Activated naive CD4-positive, alpha-beta T cell treated with anti-CD3 and anti-CD28 coated beads, Interleukin-2, amount 50 U/mL, for 72 hours (primary cell): ENCODE measurements at regions not wholly inside any gene's neighbourhood (a gene's known extent, or its start where the extent isn't known, plus 50 kb on each side); places are given as distances from the start of the nearest gene placed in this dataset.

ENCODE experiments used
- ATAC-seq, 2 donors: fragments of 150-1000 bp; cut with Tn5 transposase; 2 replicates each; pipeline ENCODE4 v1.10.0; 2021; ENCODE audit warnings: mild to moderate bottlenecking in 2 of 2, moderate library complexity in 2 of 2
- DNase-seq, 2 donors: peaks; one replicate each; pipeline ENCODE4 v3.0.0; 2021 to 2022; ENCODE audit warnings: low spot score in 2 of 2
- H3K27ac Mint-ChIP-seq, 2 donors: one replicate each; pipeline ENCODE4 v1.8.0; 2022; ENCODE audit warnings: mild to moderate bottlenecking in 2 of 2, mixed read lengths in 2 of 2
- H3K36me3 Mint-ChIP-seq, 2 donors: one replicate each; pipeline ENCODE4 v1.8.0; 2022; ENCODE audit warnings: mixed read lengths in 2 of 2
- H3K9me3 Mint-ChIP-seq, 2 donors: one replicate each; pipeline ENCODE4 v1.8.0; 2022; ENCODE audit warnings: mixed read lengths in 2 of 2

- peaks cover 0 to 4% of the 10 kb centered on the region in 2 donors for H3K9me3 Mint-ChIP-seq
- ATAC-seq (no peak), DNase-seq (no peak)
- H3K27ac Mint-ChIP-seq = no peak overlapping the region
- peaks cover 0 to 7% of the 10 kb centered on the region in 2 donors for H3K36me3 Mint-ChIP-seq
Observed at GRCh38 chr2:51855683-51856082, 823.8 kb upstream of the NRXN1 start.

- Mint-ChIP-seq H3K36me3 (no peaks in the 10 kb centered on the region), H3K9me3 (peaks cover 13 to 39% of the 10 kb centered on the region in 2 donors), H3K27ac (no peak overlapping the region)
- DNase-seq (no peak), ATAC-seq (no peak)
Observed at GRCh38 chr2:51846796-51847195, 814.9 kb upstream of the NRXN1 start.

- no peak for ATAC-seq
- Mint-ChIP-seq H3K36me3 (no peaks in the 10 kb centered on the region), H3K9me3 (peaks cover 16 to 44% of the 10 kb centered on the region in 2 donors), H3K27ac (no peak overlapping the region)
- DNase-seq = no peak
Observed at GRCh38 chr2:51846018-51846417, 814.1 kb upstream of the NRXN1 start.

- Mint-ChIP-seq H3K27ac (no peak overlapping the region), H3K9me3 (peaks cover 22 to 43% of the 10 kb centered on the region in 2 donors), H3K36me3 (no peaks in the 10 kb centered on the region)
- DNase-seq (no peak), ATAC-seq (no peak)
Observed at GRCh38 chr2:51844596-51844995, 812.7 kb upstream of the NRXN1 start.

- no peak for DNase-seq
- H3K36me3 Mint-ChIP-seq = no peaks in the 10 kb centered on the region
- no peak for ATAC-seq
- H3K9me3 Mint-ChIP-seq = peaks cover 8% of the 10 kb centered on the region in 2 donors
- no peak overlapping the region for H3K27ac Mint-ChIP-seq
Observed at GRCh38 chr2:51829477-51829876, 797.5 kb upstream of the NRXN1 start.

GRCh38 chr2:51825823-51826222 is 793.9 kb upstream of the NRXN1 start:
- Mint-ChIP-seq H3K36me3 (no peaks in the 10 kb centered on the region), H3K27ac (no peak overlapping the region), H3K9me3 (peaks cover 8 to 13% of the 10 kb centered on the region in 2 donors)
- ATAC-seq = no peak
- no peak for DNase-seq

GRCh38 chr2:51813247-51813646 is 781.3 kb upstream of the NRXN1 start:
- Mint-ChIP-seq H3K9me3 (peaks cover 11 to 12% of the 10 kb centered on the region in 2 donors), H3K27ac (no peak overlapping the region), H3K36me3 (no peaks in the 10 kb centered on the region)
- DNase-seq (no peak), ATAC-seq (no peak)

GRCh38 chr2:51812138-51812866 is 780.4 kb upstream of the NRXN1 start:
- ATAC-seq (no peak), DNase-seq (no peak)
- H3K36me3 Mint-ChIP-seq = no peaks in the 10 kb centered on the region
- no peak overlapping the region for H3K27ac Mint-ChIP-seq
- peaks cover 11 to 17% of the 10 kb centered on the region in 2 donors for H3K9me3 Mint-ChIP-seq

- H3K27ac Mint-ChIP-seq = no peak overlapping the region
- peaks cover 19 to 23% of the 10 kb centered on the region in 2 donors for H3K9me3 Mint-ChIP-seq
- DNase-seq (no peak), ATAC-seq (no peak)
- no peaks in the 10 kb centered on the region for H3K36me3 Mint-ChIP-seq
Observed at GRCh38 chr2:51810197-51810596, 778.3 kb upstream of the NRXN1 start.

- no peak for ATAC-seq
- Mint-ChIP-seq H3K9me3 (peaks cover 19 to 28% of the 10 kb centered on the region in 2 donors), H3K36me3 (no peaks in the 10 kb centered on the region), H3K27ac (no peak overlapping the region)
- no peak for DNase-seq
Observed at GRCh38 chr2:51807229-51807628, 775.3 kb upstream of the NRXN1 start.

GRCh38 chr2:51795248-51795888 is 763.4 kb upstream of the NRXN1 start:
- Mint-ChIP-seq H3K27ac (no peak overlapping the region), H3K9me3 (peaks cover 21 to 22% of the 10 kb centered on the region in 2 donors), H3K36me3 (peaks cover 0 to 14% of the 10 kb centered on the region in 2 donors)
- ATAC-seq (no peak), DNase-seq (no peak)

GRCh38 chr2:51791496-51791895 is 759.6 kb upstream of the NRXN1 start:
- no peak for ATAC-seq
- H3K9me3 Mint-ChIP-seq = peaks cover 4 to 18% of the 10 kb centered on the region in 2 donors
- no peak overlapping the region for H3K27ac Mint-ChIP-seq

GRCh38 chr2:51790854-51791253 is 758.9 kb upstream of the NRXN1 start:
- H3K27ac Mint-ChIP-seq = no peak overlapping the region
- DNase-seq (no peak), ATAC-seq (no peak)
- peaks cover 4 to 18% of the 10 kb centered on the region in 2 donors for H3K9me3 Mint-ChIP-seq
- peaks cover 0 to 10% of the 10 kb centered on the region in 2 donors for H3K36me3 Mint-ChIP-seq

More at GRCh38 chr2:51791496-51791895, 759.6 kb upstream of the NRXN1 start:
- no peak for DNase-seq
- peaks cover 0 to 10% of the 10 kb centered on the region in 2 donors for H3K36me3 Mint-ChIP-seq

- Mint-ChIP-seq H3K9me3 (peaks cover 4 to 18% of the 10 kb centered on the region in 2 donors), H3K36me3 (peaks cover 0 to 4% of the 10 kb centered on the region in 2 donors), H3K27ac (no peak overlapping the region)
- DNase-seq (no peak), ATAC-seq (no peak)
Observed at GRCh38 chr2:51789918-51790317, 758.0 kb upstream of the NRXN1 start.

- Mint-ChIP-seq H3K9me3 (peaks cover 10 to 13% of the 10 kb centered on the region in 2 donors), H3K27ac (no peak overlapping the region), H3K36me3 (peaks cover 0 to 5% of the 10 kb centered on the region in 2 donors)
- DNase-seq (no peak), ATAC-seq (no peak)
Observed at GRCh38 chr2:51782921-51783765, 751.2 kb upstream of the NRXN1 start.

- DNase-seq (no peak), ATAC-seq (no peak)
- peaks cover 0 to 5% of the 10 kb centered on the region in 2 donors for H3K36me3 Mint-ChIP-seq
- H3K9me3 Mint-ChIP-seq = peaks cover 10 to 11% of the 10 kb centered on the region in 2 donors
- H3K27ac Mint-ChIP-seq = no peak overlapping the region
Observed at GRCh38 chr2:51781691-51782090, 749.8 kb upstream of the NRXN1 start.

GRCh38 chr2:51780353-51780752 is 748.4 kb upstream of the NRXN1 start:
- no peak overlapping the region for H3K27ac Mint-ChIP-seq
- DNase-seq (no peak), ATAC-seq (no peak)
- peaks cover 0 to 5% of the 10 kb centered on the region in 2 donors for H3K36me3 Mint-ChIP-seq
- peaks cover 10 to 11% of the 10 kb centered on the region in 2 donors for H3K9me3 Mint-ChIP-seq
